ENCODE measurements at regions not wholly inside any gene's neighbourhood (a gene's known extent, or its start where the extent isn't known, plus 50 kb on each side); places are given as distances from the start of the nearest gene placed in this dataset.

DNA sequence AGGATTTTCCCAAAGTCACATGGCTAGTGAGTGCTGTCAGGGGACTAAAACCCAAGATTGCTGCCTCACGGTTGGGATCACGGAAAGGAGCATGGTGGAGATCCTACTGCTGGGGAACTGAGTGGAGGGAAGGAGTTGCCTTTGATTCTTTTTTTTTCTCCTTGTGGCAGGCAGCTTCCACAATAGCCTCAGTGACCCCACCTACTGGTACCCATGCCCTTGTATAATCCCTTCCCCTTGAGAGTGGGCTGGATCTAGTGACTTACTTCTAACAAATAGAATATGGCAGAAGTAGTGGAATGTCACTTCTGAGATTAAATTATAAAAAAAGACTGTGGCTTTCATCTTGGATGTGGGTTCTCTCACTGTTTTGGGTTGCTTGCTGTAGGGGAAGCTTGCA lies 135.7 kb downstream of the DICER1 start:
- no peak overlapping the region for H3K27ac Mint-ChIP-seq
- Histone ChIP-seq H3K27me3 (ENCODE audit: control insufficient read depth in 1 of 2, insufficient read depth in 2 of 2, low read length in 2 of 2) (no peaks in the 10 kb centered on the region), H3K27ac (ENCODE audit: low read depth in 1 of 2, low read length in 2 of 2) (no peak overlapping the region), H3K36me3 (ENCODE audit: insufficient read depth, low read length) (no peaks in the 10 kb centered on the region), H3K4me1 (ENCODE audit: insufficient read depth, low read length) (no peaks in the 10 kb centered on the region), H3K9me3 (ENCODE audit: control insufficient read depth in 1 of 2, insufficient read depth in 1 of 2, low read length in 2 of 2) (peaks cover 0 to 9% of the 10 kb centered on the region in 2 experiments), H3K4me3 (ENCODE audit: low read length) (no peak overlapping the region)
- TF ChIP-seq, protein P1, sequence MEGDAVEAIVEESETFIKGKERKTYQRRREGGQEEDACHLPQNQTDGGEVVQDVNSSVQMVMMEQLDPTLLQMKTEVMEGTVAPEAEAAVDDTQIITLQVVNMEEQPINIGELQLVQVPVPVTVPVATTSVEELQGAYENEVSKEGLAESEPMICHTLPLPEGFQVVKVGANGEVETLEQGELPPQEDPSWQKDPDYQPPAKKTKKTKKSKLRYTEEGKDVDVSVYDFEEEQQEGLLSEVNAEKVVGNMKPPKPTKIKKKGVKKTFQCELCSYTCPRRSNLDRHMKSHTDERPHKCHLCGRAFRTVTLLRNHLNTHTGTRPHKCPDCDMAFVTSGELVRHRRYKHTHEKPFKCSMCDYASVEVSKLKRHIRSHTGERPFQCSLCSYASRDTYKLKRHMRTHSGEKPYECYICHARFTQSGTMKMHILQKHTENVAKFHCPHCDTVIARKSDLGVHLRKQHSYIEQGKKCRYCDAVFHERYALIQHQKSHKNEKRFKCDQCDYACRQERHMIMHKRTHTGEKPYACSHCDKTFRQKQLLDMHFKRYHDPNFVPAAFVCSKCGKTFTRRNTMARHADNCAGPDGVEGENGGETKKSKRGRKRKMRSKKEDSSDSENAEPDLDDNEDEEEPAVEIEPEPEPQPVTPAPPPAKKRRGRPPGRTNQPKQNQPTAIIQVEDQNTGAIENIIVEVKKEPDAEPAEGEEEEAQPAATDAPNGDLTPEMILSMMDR (IDR thresholded peaks at IDR 0.05) = no peak
- ChIA-PET CTCF (no interaction called here), POLR2A (no interaction called here)
- H3K4me3 Mint-ChIP-seq = no peak overlapping the region
- ATAC-seq (ENCODE audit: poor library complexity) = no peak
- no peaks in the 10 kb centered on the region for H3K36me3 Mint-ChIP-seq (ENCODE audit: low read depth)
- H3K27me3 Mint-ChIP-seq = peaks cover 9% of the 10 kb centered on the region
- peaks cover 11% of the 10 kb centered on the region for H3K4me1 Mint-ChIP-seq (ENCODE audit: low read depth)
- DNase-seq = no peak
- no peaks in the 10 kb centered on the region for H3K9me3 Mint-ChIP-seq
- intact Hi-C loops (cut with DNase I, micrococcal nuclease) = no loop called here

DNA sequence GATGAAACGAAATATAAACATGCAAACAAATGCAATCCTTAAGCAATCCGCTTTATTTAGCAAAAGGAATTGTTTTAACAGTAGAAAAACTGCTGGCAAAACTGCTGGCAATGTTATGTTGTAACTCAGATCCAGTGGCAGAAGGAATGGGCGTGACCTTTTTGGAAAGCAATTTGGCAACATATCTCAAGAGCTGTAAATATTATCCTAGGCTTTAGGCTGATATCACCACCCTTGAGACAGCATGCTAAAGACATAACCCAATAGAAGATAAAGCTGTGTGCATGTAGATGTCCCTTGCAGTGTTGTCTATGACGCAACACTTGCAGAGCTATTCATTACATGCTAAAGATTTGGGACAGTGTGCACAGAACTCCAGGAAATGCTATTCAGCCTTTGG lies 138.5 kb downstream of the DICER1 start:
- H3K4me1 ChIP-seq (ENCODE audit: insufficient read depth, low read length) = no peaks in the 10 kb centered on the region
- no peak for ATAC-seq (ENCODE audit: poor library complexity)
- TF ChIP-seq, protein P1 (IDR thresholded peaks at IDR 0.05) = no peak
- POLR2A ChIA-PET = no interaction called here
- H3K4me3 ChIP-seq (ENCODE audit: low read length) = no peak overlapping the region
- DNase-seq = no peak
- H3K27me3 Mint-ChIP-seq = peaks cover 3% of the 10 kb centered on the region
- no peak overlapping the region for H3K27ac ChIP-seq (ENCODE audit: low read depth in 1 of 2, low read length in 2 of 2)
- CTCF ChIA-PET = interaction anchor here (1.2 kb wide), 1 partner anchor 12 kb away, joined by 3 read pairs; no protein-coding TSS in a partner anchor
- H3K4me1 Mint-ChIP-seq (ENCODE audit: low read depth) = peaks cover 11% of the 10 kb centered on the region
- H3K9me3 ChIP-seq (ENCODE audit: control insufficient read depth in 1 of 2, insufficient read depth in 1 of 2, low read length in 2 of 2) = no peaks in the 10 kb centered on the region
- H3K36me3 Mint-ChIP-seq (ENCODE audit: low read depth) = no peaks in the 10 kb centered on the region
- H3K27me3 ChIP-seq (ENCODE audit: control insufficient read depth in 1 of 2, insufficient read depth in 2 of 2, low read length in 2 of 2) = no peaks in the 10 kb centered on the region
- intact Hi-C loops (cut with DNase I, micrococcal nuclease) = no loop called here
- no peaks in the 10 kb centered on the region for H3K9me3 Mint-ChIP-seq
- no peaks in the 10 kb centered on the region for H3K36me3 ChIP-seq (ENCODE audit: insufficient read depth, low read length)
- no peak overlapping the region for H3K27ac Mint-ChIP-seq
- no peak overlapping the region for H3K4me3 Mint-ChIP-seq

DNA sequence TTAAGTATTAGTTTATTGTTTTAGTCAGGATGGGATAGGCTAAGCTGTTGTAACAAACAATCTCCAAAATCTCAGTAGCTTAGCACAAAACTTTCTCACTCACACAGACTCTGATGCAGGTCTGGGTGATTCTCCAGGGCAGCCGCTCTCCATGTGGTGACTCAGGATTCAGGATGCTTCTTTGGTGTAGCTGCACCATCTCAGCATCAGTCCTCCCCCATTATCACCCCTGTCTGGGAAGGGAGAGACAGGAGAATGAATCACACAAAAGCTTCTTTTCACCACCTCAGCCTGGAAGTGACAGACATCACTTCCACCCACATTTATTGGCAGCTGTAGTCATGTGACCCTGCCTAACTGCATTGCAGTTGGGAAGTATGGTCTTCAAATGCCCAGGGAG lies 142.3 kb downstream of the DICER1 start:
- DNase-seq (no peak), ATAC-seq (ENCODE audit: poor library complexity) (no peak)
- ChIA-PET CTCF (no interaction called here), POLR2A (no interaction called here)
- Histone ChIP-seq H3K27ac (ENCODE audit: low read depth in 1 of 2, low read length in 2 of 2) (no peak overlapping the region), H3K9me3 (ENCODE audit: control insufficient read depth in 1 of 2, insufficient read depth in 1 of 2, low read length in 2 of 2) (no peaks in the 10 kb centered on the region), H3K27me3 (ENCODE audit: control insufficient read depth in 1 of 2, insufficient read depth in 2 of 2, low read length in 2 of 2) (peaks cover 3 to 9% of the 10 kb centered on the region in 2 experiments), H3K4me3 (ENCODE audit: low read length) (no peak overlapping the region), H3K36me3 (ENCODE audit: insufficient read depth, low read length) (no peaks in the 10 kb centered on the region), H3K4me1 (ENCODE audit: insufficient read depth, low read length) (no peaks in the 10 kb centered on the region)
- H3K36me3 Mint-ChIP-seq (ENCODE audit: low read depth) = no peaks in the 10 kb centered on the region
- H3K9me3 Mint-ChIP-seq = no peaks in the 10 kb centered on the region
- intact Hi-C loops (cut with DNase I, micrococcal nuclease) = no loop called here
- peaks cover 13% of the 10 kb centered on the region for H3K27me3 Mint-ChIP-seq
- TF ChIP-seq, protein P1 (IDR thresholded peaks at IDR 0.05) = no peak
- H3K27ac Mint-ChIP-seq = no peak overlapping the region
- H3K4me1 Mint-ChIP-seq (ENCODE audit: low read depth) = peaks cover 2% of the 10 kb centered on the region
- H3K4me3 Mint-ChIP-seq = no peak overlapping the region
